ENCODE measurements at regions not wholly inside any gene's neighbourhood (a gene's known extent, or its start where the extent isn't known, plus 50 kb on each side); places are given as distances from the start of the nearest gene placed in this dataset.

GRCh38 chr12:4148418-4149056, 125.0 kb upstream of the CCND2 start:
- no peak for DNase-seq (ENCODE audit: low spot score)
- Histone ChIP-seq H3K27me3 (replicated peaks; ENCODE audit: insufficient read depth, low read depth, low read length, poor library complexity) (no peaks in the 10 kb centered on the region), H3K4me3 (ENCODE audit: low read depth, low read length, poor library complexity, severe bottlenecking) (no peak overlapping the region), H3K4me1 (ENCODE audit: insufficient read depth, low read length, poor library complexity, severe bottlenecking) (no peaks in the 10 kb centered on the region), H3K9me3 (ENCODE audit: low read depth, low read length, poor library complexity, severe bottlenecking) (no peaks in the 10 kb centered on the region), H3K36me3 (ENCODE audit: insufficient read depth, low read length, poor library complexity, severe bottlenecking) (no peaks in the 10 kb centered on the region), H3K27ac (ENCODE audit: low read depth, low read length, poor library complexity, severe bottlenecking) (no peak overlapping the region)
- TF ChIP-seq EZH2 (IDR thresholded peaks at IDR 0.05; ENCODE audit: borderline replicate concordance, low read depth, low read length, poor library complexity, severe bottlenecking) (no peak), CTCF (conservative IDR thresholded peaks at IDR 0.05; ENCODE audit: low read depth, low read length) (no peak)
- ChIA-PET POLR2A (ENCODE audit: low non-redundant PET) (no interaction called here), CTCF (no interaction called here)
- no TSS peak for BruUV-seq (replicated peaks)
- intact Hi-C loops (cut with micrococcal nuclease; ENCODE audit: unreplicated experiment), result no loop called here

GRCh38 chr12:4147031-4147481, 126.5 kb upstream of the CCND2 start:
- no TSS peak for BruUV-seq (replicated peaks)
- Histone ChIP-seq H3K4me1 (ENCODE audit: insufficient read depth, low read length, poor library complexity, severe bottlenecking) (no peaks in the 10 kb centered on the region), H3K27ac (ENCODE audit: low read depth, low read length, poor library complexity, severe bottlenecking) (no peak overlapping the region), H3K27me3 (replicated peaks; ENCODE audit: insufficient read depth, low read depth, low read length, poor library complexity) (no peaks in the 10 kb centered on the region), H3K9me3 (ENCODE audit: low read depth, low read length, poor library complexity, severe bottlenecking) (no peaks in the 10 kb centered on the region), H3K4me3 (ENCODE audit: low read depth, low read length, poor library complexity, severe bottlenecking) (no peak overlapping the region), H3K36me3 (ENCODE audit: insufficient read depth, low read length, poor library complexity, severe bottlenecking) (no peaks in the 10 kb centered on the region)
- TF ChIP-seq CTCF (conservative IDR thresholded peaks at IDR 0.05; ENCODE audit: low read depth, low read length) (no peak), EZH2 (IDR thresholded peaks at IDR 0.05; ENCODE audit: borderline replicate concordance, low read depth, low read length, poor library complexity, severe bottlenecking) (no peak)
- intact Hi-C loops (cut with micrococcal nuclease; ENCODE audit: unreplicated experiment), result no loop called here
- CTCF ChIA-PET, result no interaction called here
- no peak for DNase-seq (ENCODE audit: low spot score)
- POLR2A ChIA-PET (ENCODE audit: low non-redundant PET), result no interaction called here

GRCh38 chr12:4145990-4146859, 127.3 kb upstream of the CCND2 start:
- no peaks in the 10 kb centered on the region for H3K9me3 ChIP-seq (ENCODE audit: low read depth, low read length, poor library complexity, severe bottlenecking)
- BruUV-seq (replicated peaks), result no TSS peak
- ChIA-PET CTCF (no interaction called here), POLR2A (ENCODE audit: low non-redundant PET) (no interaction called here)
- TF ChIP-seq EZH2 (IDR thresholded peaks at IDR 0.05; ENCODE audit: borderline replicate concordance, low read depth, low read length, poor library complexity, severe bottlenecking) (no peak), CTCF (conservative IDR thresholded peaks at IDR 0.05; ENCODE audit: low read depth, low read length) (no peak)
- no peaks in the 10 kb centered on the region for H3K4me1 ChIP-seq (ENCODE audit: insufficient read depth, low read length, poor library complexity, severe bottlenecking)
- no peak overlapping the region for H3K27ac ChIP-seq (ENCODE audit: low read depth, low read length, poor library complexity, severe bottlenecking)
- H3K27me3 ChIP-seq (replicated peaks; ENCODE audit: insufficient read depth, low read depth, low read length, poor library complexity), result no peaks in the 10 kb centered on the region
- intact Hi-C loops (cut with micrococcal nuclease; ENCODE audit: unreplicated experiment), result no loop called here
- H3K4me3 ChIP-seq (ENCODE audit: low read depth, low read length, poor library complexity, severe bottlenecking), result no peak overlapping the region
- no peaks in the 10 kb centered on the region for H3K36me3 ChIP-seq (ENCODE audit: insufficient read depth, low read length, poor library complexity, severe bottlenecking)
- no peak for DNase-seq (ENCODE audit: low spot score)

Measured in A673 (cell line).